NCI-H460 (cell line): ENCODE measurements at regions not wholly inside any gene's neighbourhood (a gene's known extent, or its start where the extent isn't known, plus 50 kb on each side); places are given as distances from the start of the nearest gene placed in this dataset.

Experiments
- DNase-seq: peaks from one replicate; pipeline ENCODE4 v3.0.0-alpha.2; 2016; ENCODE audit warnings: low read depth; ENCODE audit errors: extremely low read depth

GRCh38 chr20:24812373-24812772 lies 136.7 kb upstream of the CST7 start:
- no peak for DNase-seq

DNA sequence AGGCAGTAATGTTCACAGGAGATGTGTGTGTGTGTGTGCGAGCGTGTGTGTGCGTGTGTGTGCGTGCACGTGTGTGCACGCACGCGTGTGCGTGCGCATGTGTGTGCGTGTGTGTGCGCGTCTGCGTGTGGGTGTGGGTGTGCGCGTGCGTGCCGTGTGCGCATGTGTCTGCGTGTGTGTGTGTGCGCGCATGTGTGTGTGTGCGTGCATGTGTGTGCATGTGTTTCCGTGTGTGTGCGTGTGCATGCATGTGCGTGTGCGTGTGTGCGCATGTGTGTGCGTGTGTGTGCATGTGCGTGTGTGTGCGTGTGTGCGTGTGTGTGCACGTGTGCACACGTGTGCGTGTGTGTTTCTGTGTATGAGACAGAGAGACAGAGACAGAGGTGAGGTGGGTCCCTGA lies 136.0 kb upstream of the CST7 start:
- DNase-seq = no peak

DNA sequence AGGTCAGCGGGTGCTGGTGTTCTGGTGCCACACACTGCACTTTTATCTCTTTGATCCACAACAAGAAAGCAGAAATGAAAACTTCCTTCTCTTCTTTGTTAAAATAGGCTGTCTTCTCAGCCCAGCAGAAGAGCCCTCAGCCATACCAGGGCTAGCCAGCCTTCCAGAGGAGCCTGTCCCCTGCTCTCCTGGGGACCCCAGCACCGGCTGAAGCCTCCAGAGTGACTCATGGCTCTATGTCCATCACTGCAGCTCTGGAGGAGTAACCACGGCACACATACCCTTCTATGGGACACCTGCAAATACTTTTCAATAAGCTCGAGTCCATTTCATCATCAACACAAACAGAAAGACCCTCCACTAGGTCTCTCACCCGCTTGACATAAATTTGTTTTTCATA lies 135.6 kb upstream of the CST7 start:
- DNase-seq = no peak

DNA sequence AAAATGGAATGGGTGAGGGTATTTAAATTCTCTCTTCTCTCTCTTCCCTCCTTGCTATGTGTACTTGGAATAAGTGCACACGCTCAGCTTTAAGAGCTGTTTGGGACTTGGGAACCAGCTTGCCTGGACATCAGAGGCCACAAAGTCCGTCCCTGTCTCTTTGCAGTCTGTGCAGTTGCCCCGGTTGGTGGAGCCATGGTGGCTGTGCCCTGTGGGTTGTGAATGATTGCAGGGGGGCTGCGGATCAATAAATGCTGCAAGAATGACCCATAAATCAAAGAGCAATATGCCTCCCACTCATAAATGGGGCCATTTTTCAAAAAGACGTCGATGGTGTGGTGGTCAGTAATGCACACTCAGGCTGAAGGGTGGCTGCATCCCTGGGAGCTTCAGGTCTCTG lies 135.1 kb upstream of the CST7 start:
- DNase-seq = no peak

DNA sequence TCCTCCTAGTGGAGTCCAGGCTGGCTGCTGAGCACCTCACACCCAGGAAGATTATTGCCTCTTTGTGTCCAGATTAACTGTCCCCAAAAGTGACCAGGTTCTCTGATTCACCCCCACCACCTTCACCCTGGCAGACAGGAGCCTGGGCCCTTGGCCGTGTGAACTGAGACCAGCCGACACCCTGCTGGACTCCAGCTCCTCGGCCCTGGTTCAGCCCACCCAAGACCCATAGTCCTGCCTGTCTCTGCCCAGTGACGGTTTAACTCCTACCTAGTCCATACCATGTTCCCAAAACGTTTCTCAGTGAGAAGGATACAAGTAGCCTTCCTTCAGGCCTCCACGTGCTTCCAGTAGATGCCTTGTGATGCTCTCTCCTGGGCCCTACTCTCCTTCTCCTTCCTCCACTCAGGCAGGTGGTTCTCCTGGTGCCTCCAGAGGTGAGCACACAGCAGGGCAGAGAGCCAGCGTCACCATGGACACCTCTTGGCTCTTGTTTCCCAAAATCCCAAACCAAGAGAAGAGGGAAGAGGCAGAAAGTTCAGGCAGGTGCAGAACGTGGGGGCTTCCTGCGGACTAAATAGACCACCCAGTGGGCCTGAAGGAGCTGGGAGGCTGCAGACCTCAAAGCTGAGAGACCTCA lies 134.4 kb upstream of the CST7 start:
- no peak for DNase-seq

GRCh38 chr20:24815196-24815815 lies 133.8 kb upstream of the CST7 start:
- no peak for DNase-seq

DNA sequence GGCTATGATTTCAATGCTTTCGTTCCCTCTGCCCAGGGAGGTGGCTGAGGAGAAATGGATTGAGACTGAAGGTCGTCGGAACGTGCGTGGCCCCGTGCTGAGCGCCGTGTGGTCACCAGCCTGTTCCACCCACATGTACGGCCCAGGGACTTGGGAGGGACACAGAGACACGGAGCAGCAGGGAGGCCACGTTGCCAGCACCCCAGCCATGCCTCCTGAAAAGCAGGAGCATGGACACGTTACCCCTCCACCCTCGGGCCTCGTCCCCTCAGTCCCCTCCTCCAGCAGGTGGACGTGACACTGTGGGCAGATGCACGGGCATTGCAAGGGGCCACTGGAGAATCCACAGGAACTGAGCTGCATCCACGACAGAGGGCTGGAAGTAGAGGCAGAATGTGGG lies 133.1 kb upstream of the CST7 start:
- DNase-seq = no peak

- DNase-seq = no peak
Measured at GRCh38 chr20:24816431-24816830, 132.6 kb upstream of the CST7 start.

DNA sequence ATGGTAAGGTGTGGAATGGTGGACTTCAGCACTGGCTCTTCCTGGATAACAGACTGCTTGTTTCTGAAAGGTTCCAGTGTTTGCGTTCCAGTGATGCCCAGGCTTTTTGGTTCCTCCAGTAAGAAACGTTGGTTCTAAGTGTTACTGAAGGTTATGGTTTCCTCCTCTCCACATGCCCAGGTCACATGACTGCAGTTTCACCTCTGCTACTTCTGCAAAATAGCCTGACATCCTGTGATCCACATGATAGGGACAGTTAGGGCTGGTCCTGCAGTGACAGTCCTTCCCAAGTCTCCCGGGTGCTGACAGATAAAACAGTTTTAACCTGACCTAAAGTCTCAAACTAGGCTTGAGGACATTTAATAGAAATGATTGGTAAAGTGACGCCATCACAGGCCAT lies 132.2 kb upstream of the CST7 start:
- no peak for DNase-seq

GRCh38 chr20:24817351-24817750 lies 131.7 kb upstream of the CST7 start:
- no peak for DNase-seq

GRCh38 chr20:24818056-24818455 lies 131.0 kb upstream of the CST7 start:
- DNase-seq = no peak

DNA sequence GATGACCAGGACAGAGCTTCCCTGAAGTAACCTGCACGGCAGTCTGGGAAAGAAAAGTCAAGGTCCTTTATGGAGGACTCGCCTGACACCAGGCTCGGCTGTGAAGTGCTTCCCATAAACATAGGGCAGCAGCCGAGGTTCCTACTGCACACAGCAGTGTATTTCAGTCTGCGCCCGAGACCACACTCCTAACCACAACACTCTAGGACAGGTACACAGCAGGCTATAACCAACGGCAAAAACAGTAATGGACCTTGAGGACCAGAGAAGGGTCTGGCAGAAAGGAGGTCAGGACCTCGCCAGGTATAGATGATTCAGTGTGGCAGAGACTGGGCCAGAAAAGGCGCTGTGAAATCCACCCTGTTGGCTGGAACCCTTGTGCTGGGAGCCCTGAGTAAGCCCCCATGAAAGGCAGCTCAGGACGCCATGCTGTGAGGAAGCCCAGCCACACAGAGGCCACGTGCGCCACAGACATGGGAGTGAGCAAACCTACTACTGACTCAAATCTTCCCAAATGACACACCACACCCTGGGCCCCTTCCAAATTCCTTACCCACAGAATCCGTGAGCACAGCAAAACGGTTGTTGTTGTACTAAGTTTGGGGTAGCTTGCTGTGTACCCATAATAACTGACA lies 129.6 kb upstream of the CST7 start:
- no peak for DNase-seq

GRCh38 chr20:24820345-24820744 lies 128.7 kb upstream of the CST7 start:
- DNase-seq = no peak

DNA sequence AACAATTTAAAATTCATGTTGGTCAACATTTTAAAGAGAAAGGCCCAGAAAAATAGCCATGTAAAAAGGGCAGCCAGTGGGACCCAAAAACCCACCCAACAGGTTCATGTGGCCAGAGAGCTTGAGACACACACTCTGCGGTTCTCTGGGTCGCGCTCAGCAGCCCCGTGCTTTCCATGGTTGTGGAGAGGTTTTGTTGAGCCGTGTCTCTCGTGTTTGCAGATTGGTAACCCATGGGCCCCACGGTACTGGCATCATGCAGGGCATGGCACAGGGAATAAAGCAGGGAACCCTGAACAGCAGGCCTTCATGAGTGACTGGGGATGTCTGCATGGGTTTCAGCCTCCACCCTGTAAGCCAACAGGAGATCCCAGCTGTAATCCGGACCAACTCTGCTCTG lies 127.7 kb upstream of the CST7 start:
- DNase-seq = no peak

GRCh38 chr20:24823176-24823784 lies 125.8 kb upstream of the CST7 start:
- no peak for DNase-seq

DNA sequence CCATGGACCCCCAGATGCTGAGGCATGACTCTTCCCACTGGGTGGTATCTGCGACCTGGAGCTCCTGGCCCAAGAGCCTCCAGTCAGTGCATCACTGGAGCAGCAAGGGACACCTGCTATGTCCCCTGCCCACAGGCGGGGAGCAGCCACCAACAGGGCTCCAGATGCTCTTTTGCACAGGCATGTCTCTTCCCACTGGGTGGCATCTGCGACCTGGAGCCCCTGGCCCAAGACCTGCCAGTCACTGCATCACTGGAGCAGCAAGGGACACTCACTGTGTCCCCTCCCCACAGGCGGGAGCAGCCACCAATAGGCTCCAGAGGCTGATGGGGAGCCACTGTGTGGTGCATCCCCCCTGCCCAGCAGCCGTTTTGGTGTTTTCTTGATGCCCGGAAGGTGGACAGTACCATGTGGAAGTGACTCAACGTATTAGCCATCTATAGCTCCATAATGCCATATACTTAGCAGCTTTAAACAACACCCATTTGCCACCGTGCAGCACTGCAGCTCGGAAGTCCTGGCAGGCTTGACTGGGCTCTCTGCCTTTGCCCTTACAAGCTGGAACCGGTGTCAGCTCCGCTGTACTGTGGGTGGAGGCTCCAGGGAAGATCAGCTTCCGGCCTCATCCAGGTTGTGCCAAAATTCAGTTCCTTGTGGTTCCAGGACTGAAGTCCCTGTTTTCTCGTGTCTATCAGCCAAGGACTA lies 124.9 kb upstream of the CST7 start:
- no peak for DNase-seq

GRCh38 chr20:24825591-24825990 lies 123.5 kb upstream of the CST7 start:
- DNase-seq = no peak

DNA sequence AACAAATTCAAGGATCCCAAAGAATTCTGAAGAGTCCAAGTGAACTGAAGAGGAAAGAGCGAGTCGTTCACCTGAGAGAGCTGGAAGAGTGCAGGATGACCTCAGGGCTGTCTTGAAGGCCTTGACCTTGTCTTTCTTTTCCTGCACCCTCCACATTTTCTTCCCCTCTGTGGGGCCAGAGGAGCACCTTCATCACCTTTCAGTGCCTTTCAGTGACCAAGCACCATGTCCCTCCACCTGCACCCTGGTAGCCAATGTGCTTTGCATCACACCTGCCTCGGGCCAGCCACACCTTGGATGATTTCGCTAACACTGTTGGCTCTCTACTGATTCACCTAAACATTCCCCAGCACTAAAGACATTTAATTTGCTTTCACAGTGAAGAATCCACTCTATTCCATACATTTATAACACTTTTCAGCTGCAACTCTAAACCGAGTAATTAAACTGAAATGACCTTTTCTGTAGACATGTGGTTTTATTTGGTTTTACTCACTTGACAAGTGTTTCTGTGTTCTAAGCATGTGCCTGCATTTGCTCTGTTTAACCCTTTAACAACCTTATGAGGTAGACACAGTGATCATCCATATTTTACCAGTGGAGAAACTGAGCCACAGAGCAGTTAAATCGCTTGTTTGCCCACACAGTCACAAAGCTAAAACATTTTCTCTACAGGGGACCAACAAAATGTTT lies 121.3 kb upstream of the CST7 start:
- no peak for DNase-seq

GRCh38 chr20:24828992-24829648 lies 119.9 kb upstream of the CST7 start:
- no peak for DNase-seq

DNA sequence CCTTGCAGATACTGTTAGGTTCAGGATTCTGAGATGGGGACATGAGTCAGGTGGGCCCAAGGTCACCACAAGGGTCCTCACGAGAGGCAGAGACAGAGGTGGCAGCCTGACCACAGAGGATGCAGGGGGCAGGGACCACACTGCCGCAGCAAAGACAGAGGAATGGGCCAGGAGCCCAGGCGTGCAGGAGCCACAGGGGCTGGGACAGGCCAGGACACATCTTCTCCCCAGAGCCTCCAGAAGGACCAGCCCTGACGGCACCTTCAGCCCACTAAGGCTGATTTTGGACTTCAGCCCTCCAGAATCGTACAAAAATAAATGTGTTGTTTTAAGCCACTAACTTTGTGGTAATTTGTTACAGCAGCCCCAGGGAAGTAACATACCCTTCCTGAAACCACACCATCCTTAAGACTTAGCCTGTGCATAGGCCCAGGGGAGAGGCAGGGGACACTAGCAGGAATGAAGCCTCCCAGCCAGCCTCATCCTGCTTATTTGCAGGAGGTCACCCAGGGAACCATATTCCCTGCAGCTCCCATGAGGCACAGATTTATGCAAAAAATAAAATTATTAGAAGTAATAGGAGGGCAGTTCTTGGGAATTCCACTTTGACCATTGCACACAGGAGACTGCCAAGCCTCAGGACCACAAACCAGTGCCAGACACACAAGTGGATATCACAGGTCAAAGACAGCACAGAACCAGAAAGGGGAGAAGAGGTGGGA lies 119.3 kb upstream of the CST7 start:
- DNase-seq = no peak
